Right lobe of liver (tissue), 4 donors: ENCODE measurements at regions not wholly inside any gene's neighbourhood (a gene's known extent, or its start where the extent isn't known, plus 50 kb on each side); places are given as distances from the start of the nearest gene placed in this dataset.

ENCODE experiments used
- CTCF ChIP-seq, 4 donors: fragments of 200-600 bp in 3 of 4; fragments of 450-650 bp in 1 of 4; IDR thresholded peaks; one replicate each; pipeline versions ENCODE4 v1.5.1 to v1.8.0; 2016 to 2022; ENCODE audit warnings: antibody characterized with exemption in 4 of 4, mild to moderate bottlenecking in 2 of 4
- POLR2A ChIP-seq: fragments of 450-650 bp; IDR thresholded peaks from one replicate; pipeline ENCODE4 v1.6.1; 2017; ENCODE audit warnings: antibody characterized with exemption, mild to moderate bottlenecking
- donor health status: DM: no; HTN: no; CAD: no.
- donor health status: DM: no; HTN: no; CAD: no.
- donor health status: DM: no; HTN: yes; CAD: no.

GRCh38 chr16:76883076-76883475 lies 307.9 kb upstream of the MON1B start:
- TF ChIP-seq CTCF (IDR thresholded peaks at IDR 0.05) (no peak), POLR2A (no peak)
